ENCODE measurements at regions not wholly inside any gene's neighbourhood (a gene's known extent, or its start where the extent isn't known, plus 50 kb on each side); places are given as distances from the start of the nearest gene placed in this dataset.

GRCh38 chrX:39633293-39633692 is 464.5 kb downstream of the BCOR start:
- H3K4me3 ChIP-seq, result no peak overlapping the region
- no peak for TF ChIP-seq POLR2AphosphoS5 (IDR thresholded peaks at IDR 0.05)
- no peak for TF ChIP-seq POLR2A (IDR thresholded peaks at IDR 0.05)
- TF ChIP-seq, protein P1, sequence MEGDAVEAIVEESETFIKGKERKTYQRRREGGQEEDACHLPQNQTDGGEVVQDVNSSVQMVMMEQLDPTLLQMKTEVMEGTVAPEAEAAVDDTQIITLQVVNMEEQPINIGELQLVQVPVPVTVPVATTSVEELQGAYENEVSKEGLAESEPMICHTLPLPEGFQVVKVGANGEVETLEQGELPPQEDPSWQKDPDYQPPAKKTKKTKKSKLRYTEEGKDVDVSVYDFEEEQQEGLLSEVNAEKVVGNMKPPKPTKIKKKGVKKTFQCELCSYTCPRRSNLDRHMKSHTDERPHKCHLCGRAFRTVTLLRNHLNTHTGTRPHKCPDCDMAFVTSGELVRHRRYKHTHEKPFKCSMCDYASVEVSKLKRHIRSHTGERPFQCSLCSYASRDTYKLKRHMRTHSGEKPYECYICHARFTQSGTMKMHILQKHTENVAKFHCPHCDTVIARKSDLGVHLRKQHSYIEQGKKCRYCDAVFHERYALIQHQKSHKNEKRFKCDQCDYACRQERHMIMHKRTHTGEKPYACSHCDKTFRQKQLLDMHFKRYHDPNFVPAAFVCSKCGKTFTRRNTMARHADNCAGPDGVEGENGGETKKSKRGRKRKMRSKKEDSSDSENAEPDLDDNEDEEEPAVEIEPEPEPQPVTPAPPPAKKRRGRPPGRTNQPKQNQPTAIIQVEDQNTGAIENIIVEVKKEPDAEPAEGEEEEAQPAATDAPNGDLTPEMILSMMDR (IDR thresholded peaks at IDR 0.05), result no peak
- no peak overlapping the region for H3K27ac ChIP-seq
- no peaks in the 10 kb centered on the region for H3K36me3 ChIP-seq
- intact Hi-C loops (cut with DNase I; ENCODE audit: low total_unique reads), result no loop called here
- DNase-seq (ENCODE audit: low spot score in 2 of 2), result no peak
- no peaks in the 10 kb centered on the region for H3K9me3 ChIP-seq
- H3K4me1 ChIP-seq, result no peaks in the 10 kb centered on the region
- peaks cover 0 to 54% of the 10 kb centered on the region in 2 donors for H3K27me3 ChIP-seq

- Histone ChIP-seq H3K4me1 (no peaks in the 10 kb centered on the region), H3K36me3 (no peaks in the 10 kb centered on the region), H3K27me3 (peaks cover 0 to 56% of the 10 kb centered on the region in 2 donors), H3K4me3 (no peak overlapping the region), H3K27ac (no peak overlapping the region), H3K9me3 (no peaks in the 10 kb centered on the region)
- TF ChIP-seq, protein P1 (IDR thresholded peaks at IDR 0.05), result no peak
- TF ChIP-seq POLR2AphosphoS5 (IDR thresholded peaks at IDR 0.05) (no peak), POLR2A (IDR thresholded peaks at IDR 0.05) (no peak)
- intact Hi-C loops (cut with DNase I; ENCODE audit: low total_unique reads), result no loop called here
- DNase-seq (ENCODE audit: low spot score in 2 of 2), result no peak
These were observed 461.3 kb downstream of the BCOR start for GRCh38 chrX:39636481-39636880.

GRCh38 chrX:39638526-39638925 is 459.2 kb downstream of the BCOR start:
- Histone ChIP-seq H3K36me3 (no peaks in the 10 kb centered on the region), H3K4me1 (no peaks in the 10 kb centered on the region), H3K27ac (no peak overlapping the region), H3K4me3 (no peak overlapping the region), H3K27me3 (peaks cover 0 to 65% of the 10 kb centered on the region in 2 donors), H3K9me3 (no peaks in the 10 kb centered on the region)
- no peak for DNase-seq (ENCODE audit: low spot score in 2 of 2)
- intact Hi-C loops (cut with DNase I; ENCODE audit: low total_unique reads), result no loop called here
- no peak for TF ChIP-seq POLR2AphosphoS5 (IDR thresholded peaks at IDR 0.05)
- no peak for TF ChIP-seq POLR2A (IDR thresholded peaks at IDR 0.05)
- TF ChIP-seq, protein P1 (IDR thresholded peaks at IDR 0.05), result no peak

- H3K4me3 ChIP-seq, result no peak overlapping the region
- H3K27me3 ChIP-seq, result peaks cover 0 to 77% of the 10 kb centered on the region in 2 donors
- no peaks in the 10 kb centered on the region for H3K4me1 ChIP-seq
- H3K36me3 ChIP-seq, result no peaks in the 10 kb centered on the region
- TF ChIP-seq POLR2A (IDR thresholded peaks at IDR 0.05) (no peak), POLR2AphosphoS5 (IDR thresholded peaks at IDR 0.05) (no peak)
- TF ChIP-seq, protein P1 (IDR thresholded peaks at IDR 0.05), result no peak
- no peak overlapping the region for H3K27ac ChIP-seq
- H3K9me3 ChIP-seq, result no peaks in the 10 kb centered on the region
- intact Hi-C loops (cut with DNase I; ENCODE audit: low total_unique reads), result loop anchor here (5.0 kb wide), 1 partner anchor 508 kb away; no protein-coding TSS in a partner anchor
- no peak for DNase-seq (ENCODE audit: low spot score in 2 of 2)
These were observed 457.9 kb downstream of the BCOR start for GRCh38 chrX:39639871-39640270.

DNA sequence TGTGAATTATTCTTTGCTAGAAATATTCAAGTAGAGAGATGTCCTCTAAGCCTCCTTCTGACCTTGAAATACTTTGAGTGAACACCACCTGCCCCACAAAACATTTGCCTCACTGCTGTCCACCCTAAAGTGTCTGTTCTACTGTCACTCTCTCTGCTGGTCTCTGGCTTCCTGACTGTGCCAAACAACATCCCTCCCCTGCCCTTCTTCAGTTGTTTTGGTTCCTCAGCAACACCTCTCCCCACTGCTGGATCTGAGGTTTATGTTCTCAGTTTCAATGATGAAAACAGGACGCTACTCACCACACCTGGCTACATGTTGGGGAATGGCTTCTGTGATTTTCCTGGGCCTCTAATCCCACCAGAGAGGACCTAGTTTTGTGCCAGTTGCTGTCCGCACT is 456.9 kb downstream of the BCOR start:
- no peak for DNase-seq (ENCODE audit: low spot score in 2 of 2)

More for the DNA sequence above, 456.9 kb downstream of the BCOR start:
- TF ChIP-seq, protein P1 (IDR thresholded peaks at IDR 0.05), result no peak
- TF ChIP-seq POLR2AphosphoS5 (IDR thresholded peaks at IDR 0.05) (no peak), POLR2A (IDR thresholded peaks at IDR 0.05) (no peak)
- no peaks in the 10 kb centered on the region for H3K4me1 ChIP-seq
- no peak overlapping the region for H3K4me3 ChIP-seq
- H3K27ac ChIP-seq, result no peak overlapping the region
- intact Hi-C loops (cut with DNase I; ENCODE audit: low total_unique reads), result loop anchor here (5.0 kb wide), 1 partner anchor 509 kb away; no protein-coding TSS in a partner anchor
- H3K36me3 ChIP-seq, result no peaks in the 10 kb centered on the region
- no peaks in the 10 kb centered on the region for H3K9me3 ChIP-seq
- peaks cover 0 to 83% of the 10 kb centered on the region in 2 donors for H3K27me3 ChIP-seq
